GM12872 (cell line): ENCODE measurements at regions not wholly inside any gene's neighbourhood (a gene's known extent, or its start where the extent isn't known, plus 50 kb on each side); places are given as distances from the start of the nearest gene placed in this dataset.

ENCODE experiments used
- CTCF ChIP-seq: IDR thresholded peaks from 3 replicates; pipeline ENCODE4 v1.5.1; 2011; ENCODE audit warnings: low read depth, mild to moderate bottlenecking, low read length, moderate library complexity; ENCODE audit not compliant: insufficient read depth

GRCh38 chrX:129230850-129231512 lies 292.3 kb downstream of the SMARCA1 start:
- no peak for TF ChIP-seq CTCF

- TF ChIP-seq CTCF = no peak
Measured at GRCh38 chrX:129230168-129230567, 293.1 kb downstream of the SMARCA1 start.

GRCh38 chrX:129227366-129227765 lies 295.9 kb downstream of the SMARCA1 start:
- no peak for TF ChIP-seq CTCF

GRCh38 chrX:129193357-129193756 lies 329.9 kb downstream of the SMARCA1 start:
- TF ChIP-seq CTCF = no peak

- TF ChIP-seq CTCF = no peak
Measured at GRCh38 chrX:129188231-129188630, 335.1 kb downstream of the SMARCA1 start.

GRCh38 chrX:129176710-129177109 lies 346.6 kb downstream of the SMARCA1 start:
- no peak for TF ChIP-seq CTCF

GRCh38 chrX:129161108-129161507 lies 362.2 kb downstream of the SMARCA1 start:
- no peak for TF ChIP-seq CTCF

- TF ChIP-seq CTCF = no peak
Measured at GRCh38 chrX:129158505-129158904, 364.8 kb downstream of the SMARCA1 start.
